ENCODE measurements at regions not wholly inside any gene's neighbourhood (a gene's known extent, or its start where the extent isn't known, plus 50 kb on each side); places are given as distances from the start of the nearest gene placed in this dataset.

DNA sequence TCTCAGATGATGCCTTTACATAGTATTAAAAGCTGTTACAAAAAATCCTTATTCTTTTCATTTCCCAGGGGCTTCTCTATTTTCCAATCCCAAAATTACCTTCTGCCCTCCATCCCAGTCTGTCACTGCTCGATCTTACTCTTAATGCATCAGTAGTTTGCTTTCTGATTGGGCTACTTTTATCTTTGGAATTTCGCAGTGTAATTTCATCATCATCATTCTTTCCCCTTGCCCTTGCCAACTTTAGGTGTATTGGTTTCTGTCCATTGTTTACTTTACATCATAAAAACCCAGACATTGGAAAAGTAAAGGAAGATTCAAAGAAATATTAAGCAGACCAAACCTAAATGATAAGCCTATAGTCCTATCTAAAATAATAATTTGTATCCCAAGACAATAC is 457.2 kb downstream of the PIK3C3 start:
- H3K36me3 Mint-ChIP-seq, result peaks cover 10% of the 10 kb centered on the region

DNA sequence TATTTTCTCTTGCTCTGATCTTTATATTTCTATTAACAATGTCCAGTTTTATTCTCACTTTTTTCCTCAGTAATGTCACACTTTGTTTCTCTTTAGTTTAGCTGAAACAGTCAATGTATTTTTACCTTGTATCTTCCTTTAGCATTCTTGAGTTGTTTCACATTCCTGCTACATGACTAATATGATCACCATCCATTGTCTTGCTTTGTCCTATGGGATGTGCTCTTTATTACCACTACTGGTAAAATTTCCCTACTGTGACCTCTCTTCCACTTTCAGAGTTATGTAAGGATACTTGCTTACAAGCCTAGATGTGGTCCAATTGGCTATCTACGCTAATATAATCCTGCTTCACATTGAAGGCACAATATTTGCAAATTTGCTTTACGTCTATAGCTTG is 457.9 kb downstream of the PIK3C3 start:
- Histone ChIP-seq H4K20me1 (ENCODE audit: low read depth) (no peaks in the 10 kb centered on the region), H3F3A (ENCODE audit: low read depth) (no peaks in the 10 kb centered on the region), H3K36me3 (no peaks in the 10 kb centered on the region), H3K4me3 (no peak overlapping the region), H2AFZ (replicated peaks) (no peak overlapping the region), H3K4me1 (no peaks in the 10 kb centered on the region), H3K9ac (no peak overlapping the region), H3K79me2 (ENCODE audit: low read depth) (no peaks in the 10 kb centered on the region), H3K27me3 (no peaks in the 10 kb centered on the region), H3K9me3 (ENCODE audit: low read depth) (no peaks in the 10 kb centered on the region), H3K4me2 (no peak overlapping the region), H3K27ac (no peak overlapping the region)
- no peaks in the 10 kb centered on the region for H3K4me1 Mint-ChIP-seq
- H3K36me3 Mint-ChIP-seq, result peaks cover 8% of the 10 kb centered on the region
- DNase-seq (ENCODE audit: low spot score), result no peak
- H3K27ac Mint-ChIP-seq, result no peak overlapping the region
- no peak overlapping the region for H3K4me3 Mint-ChIP-seq
- peaks cover 2% of the 10 kb centered on the region for H3K27me3 Mint-ChIP-seq (ENCODE audit: insufficient read depth, low read depth)
- TF ChIP-seq EZH2phosphoT487 (IDR thresholded peaks at IDR 0.05), result no peak
- TF ChIP-seq, protein P1, sequence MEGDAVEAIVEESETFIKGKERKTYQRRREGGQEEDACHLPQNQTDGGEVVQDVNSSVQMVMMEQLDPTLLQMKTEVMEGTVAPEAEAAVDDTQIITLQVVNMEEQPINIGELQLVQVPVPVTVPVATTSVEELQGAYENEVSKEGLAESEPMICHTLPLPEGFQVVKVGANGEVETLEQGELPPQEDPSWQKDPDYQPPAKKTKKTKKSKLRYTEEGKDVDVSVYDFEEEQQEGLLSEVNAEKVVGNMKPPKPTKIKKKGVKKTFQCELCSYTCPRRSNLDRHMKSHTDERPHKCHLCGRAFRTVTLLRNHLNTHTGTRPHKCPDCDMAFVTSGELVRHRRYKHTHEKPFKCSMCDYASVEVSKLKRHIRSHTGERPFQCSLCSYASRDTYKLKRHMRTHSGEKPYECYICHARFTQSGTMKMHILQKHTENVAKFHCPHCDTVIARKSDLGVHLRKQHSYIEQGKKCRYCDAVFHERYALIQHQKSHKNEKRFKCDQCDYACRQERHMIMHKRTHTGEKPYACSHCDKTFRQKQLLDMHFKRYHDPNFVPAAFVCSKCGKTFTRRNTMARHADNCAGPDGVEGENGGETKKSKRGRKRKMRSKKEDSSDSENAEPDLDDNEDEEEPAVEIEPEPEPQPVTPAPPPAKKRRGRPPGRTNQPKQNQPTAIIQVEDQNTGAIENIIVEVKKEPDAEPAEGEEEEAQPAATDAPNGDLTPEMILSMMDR (IDR thresholded peaks at IDR 0.05), result no peak
- no peak for TF ChIP-seq EZH2 (IDR thresholded peaks at IDR 0.05)
- H3K9me3 Mint-ChIP-seq, result peaks cover 18% of the 10 kb centered on the region

More for the DNA sequence above, 457.2 kb downstream of the PIK3C3 start:
- no peak overlapping the region for H3K4me3 ChIP-seq
- no peaks in the 10 kb centered on the region for H3K27me3 ChIP-seq
- DNase-seq (ENCODE audit: low spot score), result no peak
- no peaks in the 10 kb centered on the region for H3F3A ChIP-seq (ENCODE audit: low read depth)
- H4K20me1 ChIP-seq (ENCODE audit: low read depth), result no peaks in the 10 kb centered on the region
- no peak overlapping the region for H3K4me3 Mint-ChIP-seq
- no peak overlapping the region for H2AFZ ChIP-seq (replicated peaks)
- no peaks in the 10 kb centered on the region for H3K36me3 ChIP-seq
- no peak for TF ChIP-seq EZH2 (IDR thresholded peaks at IDR 0.05)
- TF ChIP-seq, protein P1 (IDR thresholded peaks at IDR 0.05), result no peak
- no peak for TF ChIP-seq EZH2phosphoT487 (IDR thresholded peaks at IDR 0.05)
- peaks cover under 1% of the 10 kb centered on the region for H3K27me3 Mint-ChIP-seq (ENCODE audit: insufficient read depth, low read depth)
- H3K4me1 Mint-ChIP-seq, result no peaks in the 10 kb centered on the region
- no peak overlapping the region for H3K4me2 ChIP-seq
- H3K27ac ChIP-seq, result no peak overlapping the region
- no peaks in the 10 kb centered on the region for H3K79me2 ChIP-seq (ENCODE audit: low read depth)
- H3K4me1 ChIP-seq, result no peaks in the 10 kb centered on the region
- H3K9me3 ChIP-seq (ENCODE audit: low read depth), result no peaks in the 10 kb centered on the region
- H3K9ac ChIP-seq, result no peak overlapping the region
- peaks cover 24% of the 10 kb centered on the region for H3K9me3 Mint-ChIP-seq
- H3K27ac Mint-ChIP-seq, result no peak overlapping the region

DNA sequence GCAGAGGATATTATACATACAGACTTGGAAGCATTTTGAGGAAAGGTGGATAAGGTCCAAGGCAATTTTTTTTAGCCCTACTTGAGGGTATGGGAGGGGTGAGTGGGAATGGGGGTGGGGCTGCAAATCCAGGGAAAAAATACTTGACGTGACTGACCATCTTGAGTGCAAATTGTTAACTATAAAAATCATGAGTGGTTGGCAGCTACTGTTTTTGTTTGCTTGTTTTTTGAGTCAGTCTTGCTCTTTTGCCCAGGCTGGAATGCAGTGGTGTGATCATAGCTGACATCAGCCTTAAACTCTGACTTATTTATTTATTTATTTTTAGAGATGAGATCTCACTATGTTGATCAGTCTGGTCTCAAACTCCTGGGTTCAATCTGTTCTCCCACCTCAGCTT is 458.8 kb downstream of the PIK3C3 start:
- H3K4me1 Mint-ChIP-seq, result no peaks in the 10 kb centered on the region
- Histone ChIP-seq H3F3A (ENCODE audit: low read depth) (no peaks in the 10 kb centered on the region), H3K4me2 (no peak overlapping the region), H4K20me1 (ENCODE audit: low read depth) (no peaks in the 10 kb centered on the region), H2AFZ (replicated peaks) (no peak overlapping the region), H3K27me3 (no peaks in the 10 kb centered on the region), H3K79me2 (ENCODE audit: low read depth) (no peaks in the 10 kb centered on the region), H3K36me3 (no peaks in the 10 kb centered on the region), H3K4me3 (no peak overlapping the region), H3K9ac (no peak overlapping the region), H3K4me1 (no peaks in the 10 kb centered on the region), H3K9me3 (ENCODE audit: low read depth) (no peaks in the 10 kb centered on the region), H3K27ac (no peak overlapping the region)
- H3K9me3 Mint-ChIP-seq, result peaks cover 12% of the 10 kb centered on the region
- TF ChIP-seq EZH2 (IDR thresholded peaks at IDR 0.05) (no peak), EZH2phosphoT487 (IDR thresholded peaks at IDR 0.05) (no peak)
- TF ChIP-seq, protein P1 (IDR thresholded peaks at IDR 0.05), result no peak
- DNase-seq (ENCODE audit: low spot score), result no peak
- no peak overlapping the region for H3K4me3 Mint-ChIP-seq
- H3K27ac Mint-ChIP-seq, result no peak overlapping the region
- peaks cover 2% of the 10 kb centered on the region for H3K27me3 Mint-ChIP-seq (ENCODE audit: insufficient read depth, low read depth)
- peaks cover 7% of the 10 kb centered on the region for H3K36me3 Mint-ChIP-seq

Measured in neural progenitor cell (in vitro differentiated cells).